ENCODE measurements at regions not wholly inside any gene's neighbourhood (a gene's known extent, or its start where the extent isn't known, plus 50 kb on each side); places are given as distances from the start of the nearest gene placed in this dataset.

DNA sequence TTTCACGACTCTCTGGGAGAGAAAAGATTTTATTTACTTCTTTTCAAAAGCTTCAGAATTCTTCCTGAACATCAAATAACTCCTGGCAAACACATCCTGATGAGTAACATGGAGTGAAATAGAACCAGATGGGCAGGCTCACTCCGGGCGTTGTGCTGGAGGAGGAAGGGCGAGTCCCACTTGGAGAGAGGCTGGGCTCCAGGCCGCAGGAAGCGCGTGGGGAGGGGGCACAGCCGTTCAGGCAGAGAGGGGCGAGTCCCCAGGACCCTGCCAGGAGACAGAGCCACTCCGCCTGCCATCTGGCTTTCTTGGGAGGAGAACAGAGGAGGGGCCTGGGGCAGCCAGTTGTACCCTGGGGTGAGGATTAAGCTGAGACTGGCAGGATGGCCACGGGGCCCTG, 265.9 kb upstream of the ZMIZ1 start:
- TF ChIP-seq, protein P1, sequence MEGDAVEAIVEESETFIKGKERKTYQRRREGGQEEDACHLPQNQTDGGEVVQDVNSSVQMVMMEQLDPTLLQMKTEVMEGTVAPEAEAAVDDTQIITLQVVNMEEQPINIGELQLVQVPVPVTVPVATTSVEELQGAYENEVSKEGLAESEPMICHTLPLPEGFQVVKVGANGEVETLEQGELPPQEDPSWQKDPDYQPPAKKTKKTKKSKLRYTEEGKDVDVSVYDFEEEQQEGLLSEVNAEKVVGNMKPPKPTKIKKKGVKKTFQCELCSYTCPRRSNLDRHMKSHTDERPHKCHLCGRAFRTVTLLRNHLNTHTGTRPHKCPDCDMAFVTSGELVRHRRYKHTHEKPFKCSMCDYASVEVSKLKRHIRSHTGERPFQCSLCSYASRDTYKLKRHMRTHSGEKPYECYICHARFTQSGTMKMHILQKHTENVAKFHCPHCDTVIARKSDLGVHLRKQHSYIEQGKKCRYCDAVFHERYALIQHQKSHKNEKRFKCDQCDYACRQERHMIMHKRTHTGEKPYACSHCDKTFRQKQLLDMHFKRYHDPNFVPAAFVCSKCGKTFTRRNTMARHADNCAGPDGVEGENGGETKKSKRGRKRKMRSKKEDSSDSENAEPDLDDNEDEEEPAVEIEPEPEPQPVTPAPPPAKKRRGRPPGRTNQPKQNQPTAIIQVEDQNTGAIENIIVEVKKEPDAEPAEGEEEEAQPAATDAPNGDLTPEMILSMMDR (IDR thresholded peaks at IDR 0.05 in 2 of 3, conservative IDR thresholded peaks at IDR 0.05 in 1 of 3; ENCODE audit: borderline replicate concordance in 1 of 3, insufficient read depth in 1 of 3, low read depth in 2 of 3, low read length in 2 of 3), result no peak
- no peak for TF ChIP-seq EZH2 (IDR thresholded peaks at IDR 0.05)
- no peak for TF ChIP-seq MAX (IDR thresholded peaks at IDR 0.05)
- TF ChIP-seq POLR2A (IDR thresholded peaks at IDR 0.05; ENCODE audit: borderline replicate concordance, extremely low read depth, insufficient read depth, insufficient read length), result no peak
- TF ChIP-seq EZH2phosphoT487 (IDR thresholded peaks at IDR 0.05; ENCODE audit: borderline replicate concordance), result no peak
- TF ChIP-seq CEBPB (IDR thresholded peaks at IDR 0.05; ENCODE audit: low read depth), result no peak
- no peak for TF ChIP-seq POLR2AphosphoS5 (IDR thresholded peaks at IDR 0.05; ENCODE audit: low read depth, low read length)
- no peak for TF ChIP-seq ZFX (IDR thresholded peaks at IDR 0.05)
- no peak for TF ChIP-seq ZNF274 (IDR thresholded peaks at IDR 0.05; ENCODE audit: low read depth, low read length)
- TF ChIP-seq RAD21 (IDR thresholded peaks at IDR 0.05; ENCODE audit: low read depth), result no peak
- TF ChIP-seq EGR1 (IDR thresholded peaks at IDR 0.05; ENCODE audit: low read depth), result no peak
- TF ChIP-seq, protein P2, sequence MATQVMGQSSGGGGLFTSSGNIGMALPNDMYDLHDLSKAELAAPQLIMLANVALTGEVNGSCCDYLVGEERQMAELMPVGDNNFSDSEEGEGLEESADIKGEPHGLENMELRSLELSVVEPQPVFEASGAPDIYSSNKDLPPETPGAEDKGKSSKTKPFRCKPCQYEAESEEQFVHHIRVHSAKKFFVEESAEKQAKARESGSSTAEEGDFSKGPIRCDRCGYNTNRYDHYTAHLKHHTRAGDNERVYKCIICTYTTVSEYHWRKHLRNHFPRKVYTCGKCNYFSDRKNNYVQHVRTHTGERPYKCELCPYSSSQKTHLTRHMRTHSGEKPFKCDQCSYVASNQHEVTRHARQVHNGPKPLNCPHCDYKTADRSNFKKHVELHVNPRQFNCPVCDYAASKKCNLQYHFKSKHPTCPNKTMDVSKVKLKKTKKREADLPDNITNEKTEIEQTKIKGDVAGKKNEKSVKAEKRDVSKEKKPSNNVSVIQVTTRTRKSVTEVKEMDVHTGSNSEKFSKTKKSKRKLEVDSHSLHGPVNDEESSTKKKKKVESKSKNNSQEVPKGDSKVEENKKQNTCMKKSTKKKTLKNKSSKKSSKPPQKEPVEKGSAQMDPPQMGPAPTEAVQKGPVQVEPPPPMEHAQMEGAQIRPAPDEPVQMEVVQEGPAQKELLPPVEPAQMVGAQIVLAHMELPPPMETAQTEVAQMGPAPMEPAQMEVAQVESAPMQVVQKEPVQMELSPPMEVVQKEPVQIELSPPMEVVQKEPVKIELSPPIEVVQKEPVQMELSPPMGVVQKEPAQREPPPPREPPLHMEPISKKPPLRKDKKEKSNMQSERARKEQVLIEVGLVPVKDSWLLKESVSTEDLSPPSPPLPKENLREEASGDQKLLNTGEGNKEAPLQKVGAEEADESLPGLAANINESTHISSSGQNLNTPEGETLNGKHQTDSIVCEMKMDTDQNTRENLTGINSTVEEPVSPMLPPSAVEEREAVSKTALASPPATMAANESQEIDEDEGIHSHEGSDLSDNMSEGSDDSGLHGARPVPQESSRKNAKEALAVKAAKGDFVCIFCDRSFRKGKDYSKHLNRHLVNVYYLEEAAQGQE (IDR thresholded peaks at IDR 0.05; ENCODE audit: low read depth), result no peak

Measured in HCT116 (cell line).